ENCODE measurements at regions not wholly inside any gene's neighbourhood (a gene's known extent, or its start where the extent isn't known, plus 50 kb on each side); places are given as distances from the start of the nearest gene placed in this dataset.

DNA sequence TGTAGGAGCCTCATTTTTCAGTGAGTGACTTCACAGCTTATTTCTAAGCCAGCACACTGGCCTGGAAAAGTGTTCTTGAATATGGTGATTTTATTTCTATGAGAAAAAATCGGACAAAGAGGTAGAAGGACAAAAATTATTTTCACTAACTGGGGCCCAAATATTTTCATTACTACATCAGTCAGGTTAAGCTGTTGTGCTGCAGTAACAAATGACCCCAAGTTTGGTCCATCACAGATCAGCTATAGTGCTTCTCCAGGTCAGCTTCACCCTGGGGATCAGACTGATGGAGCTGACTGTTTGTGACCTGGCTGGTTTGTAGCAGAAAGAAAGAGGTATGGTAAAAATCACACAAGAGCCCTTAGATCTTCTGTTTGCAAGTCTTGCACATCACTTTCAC, 97.9 kb upstream of the STT3B start:
- no peak for TF ChIP-seq CTCF (conservative IDR thresholded peaks at IDR 0.05)
- TF ChIP-seq EZH2 (IDR thresholded peaks at IDR 0.05; ENCODE audit: low read depth): no peak
